T-cell (primary cell): ENCODE measurements at regions not wholly inside any gene's neighbourhood (a gene's known extent, or its start where the extent isn't known, plus 50 kb on each side); places are given as distances from the start of the nearest gene placed in this dataset.

Experiments used
- ATAC-seq, 4 experiments: fragments of 200-7000 bp in 3 of 4; fragments of 150-1000 bp in 1 of 4; cut with Tn5 transposase; replicated peaks in 1 of 4; 1 replicate in 3 of 4; 2 replicates in 1 of 4; pipeline ENCODE4 v1.10.0; 2021; ENCODE audit warnings: moderate library complexity in 3 of 4, mild to moderate bottlenecking in 2 of 4, moderate number of reproducible peaks in 1 of 4
- CTCF ChIA-PET, 2 donors: fragments of 300-600 bp; sonication (Branson Sonifier 250); formaldehyde crosslinking; loops; one replicate each; lab custom pipeline; 2022; ENCODE audit warnings: antibody characterized with exemption in 2 of 2; lab: Charles Lee
- POLR2A ChIA-PET, 2 donors: fragments of 300-600 bp; sonication (Branson Sonifier 250); formaldehyde crosslinking; loops; one replicate each; lab custom pipeline; 2022; ENCODE audit warnings: antibody characterized with exemption in 2 of 2; lab: Charles Lee
- DNase-seq, 35 experiments: peaks; one replicate each; pipeline versions ENCODE4 v3.0.0 to v3.0.0-alpha.2; 2013 to 2023
- H3K27ac ChIP-seq: one replicate; pipeline ENCODE4 v1.5.1; 2013; ENCODE audit warnings: low read length
- H3K27me3 ChIP-seq, 2 experiments: replicated peaks in 1 of 2; 1 replicate in 1 of 2; 2 replicates in 1 of 2; pipeline versions ENCODE4 v1.6.1 to v1.7.0; 2013; ENCODE audit warnings: low read length in 1 of 2, mixed read lengths in 1 of 2; ENCODE audit not compliant: control insufficient read depth in 2 of 2, insufficient read depth in 2 of 2; ENCODE audit errors: extremely low read depth in 1 of 2
- H3K36me3 ChIP-seq, 2 donors: 1 replicate in 1 of 2; 2 replicates in 1 of 2; pipeline versions ENCODE4 v1.6.1 to v1.7.0; 2013; ENCODE audit warnings: low read length in 1 of 2; ENCODE audit not compliant: control insufficient read depth in 2 of 2, insufficient read depth in 1 of 2; ENCODE audit errors: extremely low read depth in 1 of 2
- H3K4me1 ChIP-seq, 2 experiments: 1 replicate in 1 of 2; 2 replicates in 1 of 2; pipeline versions ENCODE4 v1.6.1 to v1.7.0; 2013; ENCODE audit warnings: low read length in 2 of 2, mixed read lengths in 1 of 2; ENCODE audit not compliant: insufficient read depth in 2 of 2, control insufficient read depth in 1 of 2; ENCODE audit errors: extremely low read depth in 1 of 2
- H3K4me3 ChIP-seq, 2 donors: 1 replicate in 1 of 2; 2 replicates in 1 of 2; pipeline versions ENCODE4 v1.5.1 to v1.7.0; 2013; ENCODE audit warnings: mild to moderate bottlenecking in 2 of 2, low read length in 1 of 2, moderate library complexity in 1 of 2; ENCODE audit not compliant: control insufficient read depth in 1 of 2; ENCODE audit errors: extremely low read depth in 1 of 2
- H3K9me3 ChIP-seq: 2 replicates; pipeline ENCODE4 v1.7.0; 2013
- H3K27ac Mint-ChIP-seq, 2 donors: one replicate each; pipeline ENCODE4 v1.8.0; 2020 to 2021; ENCODE audit warnings: mild to moderate bottlenecking in 2 of 2, mixed read lengths in 2 of 2
- H3K27me3 Mint-ChIP-seq, 2 donors: one replicate each; pipeline ENCODE4 v1.8.0; 2021 to 2022; ENCODE audit warnings: mixed read lengths in 2 of 2
- H3K36me3 Mint-ChIP-seq: one replicate; pipeline ENCODE4 v1.8.0; 2021; ENCODE audit warnings: mixed read lengths
- H3K4me1 Mint-ChIP-seq, 3 donors: one replicate each; pipeline ENCODE4 v1.8.0; 2020 to 2022; ENCODE audit warnings: mixed read lengths in 3 of 3, mild to moderate bottlenecking in 1 of 3
- H3K4me3 Mint-ChIP-seq, 3 donors: one replicate each; pipeline ENCODE4 v1.8.0; 2020 to 2022; ENCODE audit warnings: mild to moderate bottlenecking in 3 of 3, mixed read lengths in 3 of 3, moderate library complexity in 3 of 3
- H3K9me3 Mint-ChIP-seq, 3 donors: one replicate each; pipeline ENCODE4 v1.8.0; 2020 to 2022; ENCODE audit warnings: mixed read lengths in 3 of 3
- WGBS: methylation state at CpG from one replicate; pipeline ENCODE4 v1.1.5; 2013; ENCODE audit warnings: missing lambda C conversion rate; ENCODE audit not compliant: insufficient coverage; 5-methylcytosine and 5-hydroxymethylcytosine counted together

DNA sequence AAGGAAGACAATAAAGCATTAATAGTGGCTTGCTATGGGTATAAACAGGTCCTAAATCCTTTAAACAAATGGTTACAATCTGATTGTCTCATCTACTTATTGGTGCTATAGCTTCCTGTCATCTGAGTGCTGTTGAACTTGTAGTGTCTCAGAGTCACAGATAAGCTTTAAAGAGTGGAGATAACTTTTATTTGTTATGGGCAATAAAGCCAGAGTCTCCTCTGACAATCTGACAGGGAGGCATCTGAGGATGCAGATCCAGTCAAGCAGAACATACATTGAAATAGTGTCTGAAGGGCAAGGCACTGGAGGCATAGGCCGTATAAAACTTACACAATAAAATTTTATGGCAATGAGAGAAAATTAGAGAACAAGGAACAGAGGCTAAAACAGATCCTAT, 1132.4 kb upstream of the CDH2 start:
- no CpG with 5 or more reads among the region's 1 CpG for WGBS

DNA sequence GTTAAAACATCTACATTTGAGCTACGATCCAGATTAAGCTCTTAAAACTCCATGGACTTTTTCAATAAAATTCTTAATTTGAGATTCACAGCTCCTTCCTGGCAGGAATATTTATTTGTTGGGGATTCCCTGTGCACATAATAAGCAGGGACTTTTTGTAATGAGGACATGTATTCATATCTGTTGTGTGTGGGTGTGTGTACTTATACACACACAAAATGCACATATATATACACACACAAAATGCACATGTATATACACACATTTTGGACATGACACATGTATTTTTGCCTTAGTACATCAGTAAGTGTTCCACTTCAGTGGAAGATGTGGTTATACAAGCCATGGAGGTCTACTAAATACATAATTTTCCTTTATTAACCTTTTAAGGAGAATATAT, 1131.1 kb upstream of the CDH2 start:
- CTCF ChIA-PET: no interaction called here
- H3K27me3 ChIP-seq: no peaks in the 10 kb centered on the region
- no peaks in the 10 kb centered on the region for H3K27me3 Mint-ChIP-seq
- POLR2A ChIA-PET: no interaction called here
- no peak overlapping the region for H3K27ac Mint-ChIP-seq
- peaks cover 4 to 17% (median 14%) of the 10 kb centered on the region in 3 donors for H3K9me3 Mint-ChIP-seq
- ATAC-seq (no peak), DNase-seq (no peak)
- H3K36me3 ChIP-seq: no peaks in the 10 kb centered on the region
- no peak overlapping the region for H3K4me3 Mint-ChIP-seq
- no peaks in the 10 kb centered on the region for H3K4me1 Mint-ChIP-seq
- H3K9me3 ChIP-seq: no peaks in the 10 kb centered on the region
- no peaks in the 10 kb centered on the region for H3K4me1 ChIP-seq
- H3K36me3 Mint-ChIP-seq: no peaks in the 10 kb centered on the region
- no peak overlapping the region for H3K27ac ChIP-seq
- no CpG with 5 or more reads among the region's 1 CpG for WGBS
- H3K4me3 ChIP-seq: no peak overlapping the region

More for the DNA sequence above, 1132.4 kb upstream of the CDH2 start:
- no peaks in the 10 kb centered on the region for H3K4me1 ChIP-seq
- no peak overlapping the region for H3K4me3 ChIP-seq
- H3K27ac Mint-ChIP-seq: no peak overlapping the region
- no peaks in the 10 kb centered on the region for H3K36me3 Mint-ChIP-seq
- no peaks in the 10 kb centered on the region for H3K27me3 Mint-ChIP-seq
- H3K36me3 ChIP-seq: no peaks in the 10 kb centered on the region
- DNase-seq: no peak
- no peaks in the 10 kb centered on the region for H3K27me3 ChIP-seq
- ChIA-PET CTCF (no interaction called here), POLR2A (no interaction called here)
- ATAC-seq: no peak
- H3K4me3 Mint-ChIP-seq: no peak overlapping the region
- H3K27ac ChIP-seq: no peak overlapping the region
- H3K9me3 Mint-ChIP-seq: peaks cover 0 to 23% (median 17%) of the 10 kb centered on the region in 3 donors
- H3K4me1 Mint-ChIP-seq: no peaks in the 10 kb centered on the region
- no peaks in the 10 kb centered on the region for H3K9me3 ChIP-seq

DNA sequence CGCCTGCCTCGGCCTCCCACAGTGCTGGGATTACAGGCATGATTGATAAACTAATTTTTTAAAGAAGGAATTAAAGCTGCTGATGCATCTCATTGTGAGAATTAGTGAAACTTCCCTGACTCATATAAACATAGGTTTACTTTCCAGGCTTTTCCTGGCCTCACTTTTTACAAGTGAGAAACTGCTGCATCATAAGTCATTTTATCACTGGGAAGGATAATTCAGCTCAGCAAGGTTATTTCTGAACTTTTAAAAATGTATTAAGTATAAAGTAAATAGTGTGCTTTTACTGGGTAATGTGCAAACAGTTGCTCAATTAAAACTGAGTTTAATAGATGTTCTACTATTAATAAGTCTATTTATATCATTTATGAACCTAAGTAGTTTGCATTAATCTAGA, 1130.3 kb upstream of the CDH2 start:
- H3K4me3 ChIP-seq: no peak overlapping the region
- no peaks in the 10 kb centered on the region for H3K27me3 Mint-ChIP-seq
- no CpG with 5 or more reads among the region's 2 CpGs for WGBS

DNA sequence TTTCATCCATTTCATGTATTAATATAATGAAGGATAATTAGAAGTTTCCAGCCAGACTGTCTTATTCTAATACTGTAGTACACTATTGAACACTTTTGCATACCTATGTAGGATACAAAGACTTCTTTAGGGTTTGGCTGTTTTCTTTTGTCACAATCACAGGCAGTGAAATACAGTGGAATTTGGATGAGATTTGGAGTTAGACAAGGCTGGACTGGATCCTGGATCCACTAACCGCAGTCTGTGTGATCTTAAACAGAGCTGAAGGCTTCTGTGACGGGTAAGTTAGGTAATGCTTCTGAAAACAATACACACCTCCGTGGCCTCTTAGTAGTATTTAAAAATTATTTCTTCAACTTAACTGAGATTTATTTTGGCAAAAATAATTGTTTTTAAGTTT, 1128.6 kb upstream of the CDH2 start:
- Mint-ChIP-seq H3K36me3 (no peaks in the 10 kb centered on the region), H3K9me3 (peaks cover 8 to 17% (median 13%) of the 10 kb centered on the region in 3 donors), H3K27ac (no peak overlapping the region), H3K4me1 (no peaks in the 10 kb centered on the region), H3K27me3 (no peaks in the 10 kb centered on the region), H3K4me3 (no peak overlapping the region)
- ATAC-seq: no peak
- Histone ChIP-seq H3K4me3 (no peak overlapping the region), H3K4me1 (no peaks in the 10 kb centered on the region), H3K9me3 (no peaks in the 10 kb centered on the region), H3K27me3 (no peaks in the 10 kb centered on the region), H3K27ac (no peak overlapping the region), H3K36me3 (no peaks in the 10 kb centered on the region)
- CTCF ChIA-PET: no interaction called here
- POLR2A ChIA-PET: no interaction called here
- DNase-seq: no peak
- no CpG with 5 or more reads among the region's 3 CpGs for WGBS

More for the DNA sequence above, 1130.3 kb upstream of the CDH2 start:
- no peaks in the 10 kb centered on the region for H3K36me3 ChIP-seq
- ATAC-seq: no peak
- no peak overlapping the region for H3K27ac ChIP-seq
- H3K27me3 ChIP-seq: no peaks in the 10 kb centered on the region
- no peaks in the 10 kb centered on the region for H3K4me1 Mint-ChIP-seq
- H3K27ac Mint-ChIP-seq: no peak overlapping the region
- ChIA-PET POLR2A (no interaction called here), CTCF (no interaction called here)
- peaks cover 4 to 20% (median 14%) of the 10 kb centered on the region in 3 donors for H3K9me3 Mint-ChIP-seq
- DNase-seq: no peak
- H3K36me3 Mint-ChIP-seq: no peaks in the 10 kb centered on the region
- H3K9me3 ChIP-seq: no peaks in the 10 kb centered on the region
- no peak overlapping the region for H3K4me3 Mint-ChIP-seq
- no peaks in the 10 kb centered on the region for H3K4me1 ChIP-seq

DNA sequence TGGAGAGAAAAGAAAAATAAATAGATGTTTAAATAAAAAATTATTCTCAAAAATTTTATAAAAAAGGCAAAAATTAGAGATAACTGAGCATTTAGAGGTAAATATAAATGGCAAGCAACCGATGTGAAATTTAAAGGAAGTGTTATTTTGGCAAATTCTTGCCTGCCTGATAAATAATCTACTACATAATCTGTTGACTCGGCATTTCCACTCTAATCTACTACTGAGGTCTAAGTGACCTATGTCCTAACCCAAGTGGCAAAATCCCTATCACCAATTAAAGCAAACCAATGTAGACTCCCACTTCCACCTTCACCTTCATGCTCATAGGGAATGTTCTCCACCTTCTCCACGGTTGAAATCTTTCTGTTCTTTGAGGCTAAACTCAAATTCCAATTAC, 1124.1 kb upstream of the CDH2 start:
- H3K36me3 ChIP-seq: no peaks in the 10 kb centered on the region
- ChIA-PET CTCF (no interaction called here), POLR2A (no interaction called here)
- no peaks in the 10 kb centered on the region for H3K4me1 Mint-ChIP-seq
- H3K4me3 ChIP-seq: no peak overlapping the region
- no peaks in the 10 kb centered on the region for H3K27me3 Mint-ChIP-seq
- H3K27ac Mint-ChIP-seq: no peak overlapping the region
- no peaks in the 10 kb centered on the region for H3K27me3 ChIP-seq
- H3K9me3 ChIP-seq: no peaks in the 10 kb centered on the region
- peaks cover 16 to 23% (median 17%) of the 10 kb centered on the region in 3 donors for H3K9me3 Mint-ChIP-seq
- no peak overlapping the region for H3K27ac ChIP-seq
- ATAC-seq (no peak), DNase-seq (no peak)
- 80% methylated on average over 1 of the region's 3 CpGs for WGBS
- H3K4me1 ChIP-seq: no peaks in the 10 kb centered on the region
- H3K36me3 Mint-ChIP-seq: no peaks in the 10 kb centered on the region
- no peak overlapping the region for H3K4me3 Mint-ChIP-seq

DNA sequence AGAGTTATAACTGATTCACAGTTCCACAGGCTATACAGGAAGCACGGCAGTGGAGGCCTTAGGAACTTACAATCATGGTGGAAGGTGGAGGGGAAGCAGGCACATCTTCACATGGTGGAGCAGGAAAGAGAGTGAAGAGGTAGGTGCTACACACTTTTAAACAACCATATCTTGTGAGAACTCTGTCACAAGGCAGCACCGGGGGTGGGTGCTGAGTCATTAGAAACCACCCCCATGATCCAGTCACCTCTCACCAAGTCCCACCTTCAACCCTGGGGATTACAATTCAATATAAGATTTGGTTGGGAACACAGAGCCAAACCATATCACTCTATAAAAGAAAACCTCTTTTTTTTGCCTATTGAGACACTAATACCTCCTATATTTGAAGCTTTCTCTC, 1108.5 kb upstream of the CDH2 start:
- no CpG with 5 or more reads among the region's 2 CpGs for WGBS
- no peaks in the 10 kb centered on the region for H3K36me3 ChIP-seq
- ATAC-seq: no peak
- Mint-ChIP-seq H3K36me3 (no peaks in the 10 kb centered on the region), H3K9me3 (peaks cover 18 to 37% (median 23%) of the 10 kb centered on the region in 3 donors), H3K4me3 (no peak overlapping the region), H3K27me3 (no peaks in the 10 kb centered on the region), H3K27ac (no peak overlapping the region), H3K4me1 (no peaks in the 10 kb centered on the region)
- H3K27me3 ChIP-seq: no peaks in the 10 kb centered on the region
- no peaks in the 10 kb centered on the region for H3K4me1 ChIP-seq
- CTCF ChIA-PET: no interaction called here
- H3K4me3 ChIP-seq: no peak overlapping the region
- POLR2A ChIA-PET: no interaction called here
- no peak overlapping the region for H3K27ac ChIP-seq
- no peaks in the 10 kb centered on the region for H3K9me3 ChIP-seq
- DNase-seq: no peak

DNA sequence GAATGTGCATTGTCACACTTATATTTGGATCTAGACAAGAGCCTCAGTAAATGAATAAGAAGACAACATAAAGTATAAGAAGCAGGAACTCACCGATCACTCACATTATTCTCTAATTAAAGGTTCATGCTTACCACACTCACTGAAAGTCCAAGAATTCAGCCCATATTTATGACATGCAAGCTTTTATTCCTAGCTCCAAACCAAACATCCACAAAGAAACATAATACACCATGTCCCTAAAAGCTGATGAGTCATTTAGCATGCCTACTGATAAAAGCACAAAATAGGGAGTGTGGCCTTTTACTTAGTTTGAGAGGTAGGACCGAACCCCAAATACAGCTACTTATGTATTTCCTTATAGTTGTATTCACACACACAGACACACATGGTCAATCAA, 1094.6 kb upstream of the CDH2 start:
- Histone ChIP-seq H3K36me3 (no peaks in the 10 kb centered on the region), H3K4me3 (no peak overlapping the region), H3K27ac (no peak overlapping the region), H3K27me3 (no peaks in the 10 kb centered on the region), H3K4me1 (no peaks in the 10 kb centered on the region), H3K9me3 (no peaks in the 10 kb centered on the region)
- ATAC-seq (no peak), DNase-seq (no peak)
- H3K9me3 Mint-ChIP-seq: peaks cover 7 to 22% (median 20%) of the 10 kb centered on the region in 3 donors
- POLR2A ChIA-PET: no interaction called here
- CTCF ChIA-PET: interaction anchor here in 1 of 2 donors (0.6 kb wide), 1 partner anchor 964 kb away, joined by 3 read pairs; no protein-coding TSS in a partner anchor
- no peak overlapping the region for H3K4me3 Mint-ChIP-seq
- H3K36me3 Mint-ChIP-seq: no peaks in the 10 kb centered on the region
- no peaks in the 10 kb centered on the region for H3K27me3 Mint-ChIP-seq
- no CpG with 5 or more reads among the region's 2 CpGs for WGBS
- no peaks in the 10 kb centered on the region for H3K4me1 Mint-ChIP-seq
- no peak overlapping the region for H3K27ac Mint-ChIP-seq
